ENCODE measurements at regions not wholly inside any gene's neighbourhood (a gene's known extent, or its start where the extent isn't known, plus 50 kb on each side); places are given as distances from the start of the nearest gene placed in this dataset.

DNA sequence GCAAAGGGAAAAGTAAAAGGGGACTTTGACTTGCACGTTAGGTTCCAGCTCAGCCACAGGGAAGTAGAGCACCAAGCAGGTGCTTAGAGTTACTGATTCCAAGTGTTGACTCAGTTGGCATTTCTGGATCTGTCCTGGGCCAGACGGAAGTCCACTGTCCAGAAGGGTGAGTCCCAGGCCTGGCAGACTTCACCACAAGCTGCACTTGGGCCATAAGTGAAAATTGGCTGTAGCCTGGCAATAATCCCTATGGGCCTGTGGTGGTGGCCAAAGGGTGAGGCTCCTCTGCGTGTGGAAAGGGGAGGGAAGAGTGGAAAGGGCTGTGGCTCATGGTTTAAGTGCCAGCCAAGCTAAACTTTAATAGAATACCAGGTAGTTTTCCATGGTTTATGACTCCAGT, 121.5 kb downstream of the DTWD1 start:
- in situ Hi-C loops (cut with HindIII; ENCODE audit: low sequenced_read_pairs) = no loop called here
- no peak overlapping the region for H3K4me3 ChIP-seq (ENCODE audit: low read depth, low read length)
- TF ChIP-seq, protein P1, sequence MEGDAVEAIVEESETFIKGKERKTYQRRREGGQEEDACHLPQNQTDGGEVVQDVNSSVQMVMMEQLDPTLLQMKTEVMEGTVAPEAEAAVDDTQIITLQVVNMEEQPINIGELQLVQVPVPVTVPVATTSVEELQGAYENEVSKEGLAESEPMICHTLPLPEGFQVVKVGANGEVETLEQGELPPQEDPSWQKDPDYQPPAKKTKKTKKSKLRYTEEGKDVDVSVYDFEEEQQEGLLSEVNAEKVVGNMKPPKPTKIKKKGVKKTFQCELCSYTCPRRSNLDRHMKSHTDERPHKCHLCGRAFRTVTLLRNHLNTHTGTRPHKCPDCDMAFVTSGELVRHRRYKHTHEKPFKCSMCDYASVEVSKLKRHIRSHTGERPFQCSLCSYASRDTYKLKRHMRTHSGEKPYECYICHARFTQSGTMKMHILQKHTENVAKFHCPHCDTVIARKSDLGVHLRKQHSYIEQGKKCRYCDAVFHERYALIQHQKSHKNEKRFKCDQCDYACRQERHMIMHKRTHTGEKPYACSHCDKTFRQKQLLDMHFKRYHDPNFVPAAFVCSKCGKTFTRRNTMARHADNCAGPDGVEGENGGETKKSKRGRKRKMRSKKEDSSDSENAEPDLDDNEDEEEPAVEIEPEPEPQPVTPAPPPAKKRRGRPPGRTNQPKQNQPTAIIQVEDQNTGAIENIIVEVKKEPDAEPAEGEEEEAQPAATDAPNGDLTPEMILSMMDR (IDR thresholded peaks at IDR 0.05; ENCODE audit: low read depth, low read length, missing control alignments) = no peak
- DNase-seq (ENCODE audit: low read depth) = no peak

DNA sequence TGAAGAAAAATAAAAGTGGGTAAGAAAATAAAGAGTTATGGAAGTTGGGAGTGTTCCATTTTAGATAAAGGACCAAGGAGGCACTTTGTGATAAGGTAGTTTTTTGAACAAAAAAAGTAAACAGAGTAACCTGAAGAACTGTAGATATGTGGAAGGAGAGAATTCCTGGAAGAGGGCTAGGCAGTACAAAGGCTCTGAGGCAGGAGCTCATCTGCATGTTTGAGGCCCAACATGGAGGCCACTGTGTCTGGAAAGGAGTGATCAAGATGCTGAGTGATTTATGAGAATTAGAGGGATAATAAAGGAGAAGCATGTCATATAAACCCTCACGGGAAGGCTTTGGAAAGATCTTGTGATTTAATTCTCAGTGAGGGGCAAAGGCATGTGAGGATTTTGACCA, 126.5 kb downstream of the DTWD1 start:
- in situ Hi-C loops (cut with HindIII; ENCODE audit: low sequenced_read_pairs) = no loop called here
- TF ChIP-seq, protein P1 (IDR thresholded peaks at IDR 0.05; ENCODE audit: low read depth, low read length, missing control alignments) = no peak
- H3K4me3 ChIP-seq (ENCODE audit: low read depth, low read length) = no peak overlapping the region
- no peak for DNase-seq (ENCODE audit: low read depth)

DNA sequence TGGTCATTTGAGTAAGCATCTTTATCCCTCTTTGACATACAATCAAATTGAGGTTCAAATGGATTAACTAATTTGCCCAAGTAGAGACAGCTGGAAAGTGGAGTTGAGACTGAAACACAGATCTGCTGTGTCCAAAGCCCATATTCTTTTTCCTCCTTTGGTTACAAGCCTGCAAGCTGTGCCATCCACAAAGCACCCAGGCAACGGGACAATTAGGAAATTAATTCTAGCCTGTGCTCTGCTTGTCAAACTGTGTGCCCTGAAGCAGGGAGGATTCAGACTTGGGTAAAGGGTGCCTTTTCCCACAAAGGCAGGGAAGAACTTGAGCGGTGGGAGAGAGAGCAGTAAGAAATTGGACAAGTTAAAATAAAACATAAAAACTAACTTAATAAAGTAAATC, 127.9 kb downstream of the DTWD1 start:
- no peak for DNase-seq (ENCODE audit: low read depth)
- TF ChIP-seq, protein P1 (IDR thresholded peaks at IDR 0.05; ENCODE audit: low read depth, low read length, missing control alignments) = no peak
- H3K4me3 ChIP-seq (ENCODE audit: low read depth, low read length) = no peak overlapping the region
- in situ Hi-C loops (cut with HindIII; ENCODE audit: low sequenced_read_pairs) = no loop called here

DNA sequence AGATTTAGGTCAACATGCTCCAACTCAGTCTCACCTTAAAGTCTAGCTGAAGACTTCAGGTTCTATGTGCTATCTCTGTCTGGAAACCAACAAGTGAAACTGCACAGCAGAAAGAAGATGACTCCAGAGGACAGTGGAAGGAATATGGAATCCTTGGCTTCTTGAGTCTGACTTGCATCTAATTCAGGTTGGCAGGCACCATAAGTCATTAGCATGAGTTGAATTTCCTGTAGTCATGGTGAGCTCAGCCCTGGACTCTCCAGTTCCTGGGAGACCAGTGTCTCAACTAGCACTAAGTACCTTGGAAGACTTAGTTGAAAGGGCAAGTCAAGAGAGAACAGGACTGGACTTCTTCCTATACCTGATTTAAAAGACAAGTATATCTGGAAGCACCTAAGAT, 129.7 kb downstream of the DTWD1 start:
- TF ChIP-seq, protein P1 (IDR thresholded peaks at IDR 0.05; ENCODE audit: low read depth, low read length, missing control alignments) = no peak
- no peak for DNase-seq (ENCODE audit: low read depth)
- no peak overlapping the region for H3K4me3 ChIP-seq (ENCODE audit: low read depth, low read length)
- in situ Hi-C loops (cut with HindIII; ENCODE audit: low sequenced_read_pairs) = no loop called here

DNA sequence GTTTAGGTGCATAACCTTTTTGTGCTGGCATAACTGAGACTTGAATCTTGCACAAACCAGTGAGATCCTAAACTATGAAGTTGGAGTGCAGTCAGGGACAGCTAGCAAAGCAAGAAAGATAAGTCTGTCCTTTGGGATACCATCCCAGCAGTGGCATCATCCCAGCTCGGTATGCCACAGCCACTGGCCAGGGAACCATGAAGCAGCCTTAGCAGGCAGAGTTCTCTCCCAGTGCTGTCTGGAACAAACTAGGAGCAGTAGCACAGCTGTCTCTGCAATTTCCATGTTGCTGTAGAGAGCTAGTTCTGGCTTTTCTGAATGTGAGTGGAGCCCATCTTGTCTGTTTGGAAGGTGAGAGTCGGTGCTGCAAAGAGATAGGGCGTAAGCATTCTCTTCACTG, 130.3 kb downstream of the DTWD1 start:
- TF ChIP-seq, protein P1 (IDR thresholded peaks at IDR 0.05; ENCODE audit: low read depth, low read length, missing control alignments) = no peak
- in situ Hi-C loops (cut with HindIII; ENCODE audit: low sequenced_read_pairs) = no loop called here
- no peak for DNase-seq (ENCODE audit: low read depth)
- H3K4me3 ChIP-seq (ENCODE audit: low read depth, low read length) = no peak overlapping the region

DNA sequence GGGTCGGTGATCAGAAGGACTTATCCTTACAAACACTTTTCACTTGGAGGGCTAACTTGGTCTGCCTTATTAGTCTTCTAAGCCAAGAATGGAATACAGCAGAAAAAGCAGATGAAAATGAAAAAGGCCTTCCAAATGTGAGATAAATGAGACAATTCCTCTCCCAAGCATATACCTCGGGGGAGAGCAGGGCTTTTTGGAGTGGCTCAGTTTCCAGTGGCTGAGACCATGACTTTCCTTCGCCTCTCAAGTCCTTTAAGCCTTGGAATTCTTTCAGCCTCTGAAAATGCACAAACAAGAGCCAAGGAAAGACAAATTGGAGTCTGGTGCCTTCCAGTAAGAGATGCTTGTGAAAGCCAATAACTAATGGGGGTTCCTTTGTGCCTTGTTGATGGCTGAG, 130.9 kb downstream of the DTWD1 start:
- DNase-seq (ENCODE audit: low read depth) = no peak
- in situ Hi-C loops (cut with HindIII; ENCODE audit: low sequenced_read_pairs) = no loop called here
- no peak overlapping the region for H3K4me3 ChIP-seq (ENCODE audit: low read depth, low read length)
- TF ChIP-seq, protein P1 (IDR thresholded peaks at IDR 0.05; ENCODE audit: low read depth, low read length, missing control alignments) = no peak

DNA sequence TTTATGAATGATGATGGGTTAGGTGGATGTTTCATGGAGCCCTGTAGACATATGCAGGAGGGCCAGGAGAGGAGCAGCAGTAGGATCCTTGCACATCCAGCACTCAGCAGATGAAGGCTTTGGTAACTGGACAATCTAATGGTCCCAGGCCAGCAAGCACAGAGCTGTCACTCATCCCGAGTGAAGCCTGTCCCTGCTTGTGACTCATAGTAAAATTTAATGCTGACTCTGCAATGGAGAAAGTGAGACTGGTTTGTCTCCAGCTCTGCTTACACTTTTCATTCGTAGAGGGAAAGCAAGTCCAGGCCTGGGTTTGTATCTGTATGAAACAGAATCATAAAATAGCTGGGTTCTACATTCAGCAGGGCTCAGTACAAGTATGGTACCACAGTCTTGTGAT, 131.7 kb downstream of the DTWD1 start:
- DNase-seq (ENCODE audit: low read depth) = no peak
- in situ Hi-C loops (cut with HindIII; ENCODE audit: low sequenced_read_pairs) = no loop called here
- TF ChIP-seq, protein P1 (IDR thresholded peaks at IDR 0.05; ENCODE audit: low read depth, low read length, missing control alignments) = no peak
- H3K4me3 ChIP-seq (ENCODE audit: low read depth, low read length) = no peak overlapping the region

Data from astrocyte of the cerebellum (primary cell).